ENCODE measurements at regions not wholly inside any gene's neighbourhood (a gene's known extent, or its start where the extent isn't known, plus 50 kb on each side); places are given as distances from the start of the nearest gene placed in this dataset.

- no peak overlapping the region for H3K27ac ChIP-seq
- no peak for TF ChIP-seq CTCF (IDR thresholded peaks at IDR 0.05; ENCODE audit: low read depth, low read length, missing control alignments)
- H3K4me3 ChIP-seq (ENCODE audit: low read depth, low read length) = no peak overlapping the region
- in situ Hi-C loops (cut with HindIII; ENCODE audit: low pct_ligation_motif_present, low sequenced_read_pairs) = no loop called here
- no peak for DNase-seq
- H3K27me3 ChIP-seq (replicated peaks) = no peaks in the 10 kb centered on the region
- no peaks in the 10 kb centered on the region for H3K36me3 ChIP-seq (replicated peaks)
These were observed 57.0 kb upstream of the CARMIL1 start for GRCh38 chr6:25222006-25222678.

- H3K36me3 ChIP-seq (replicated peaks) = no peaks in the 10 kb centered on the region
- H3K27me3 ChIP-seq (replicated peaks) = no peaks in the 10 kb centered on the region
- peak overlapping the region; percentile 35 for H3K4me3 ChIP-seq (ENCODE audit: low read depth, low read length)
- no peak overlapping the region for H3K27ac ChIP-seq
- in situ Hi-C loops (cut with HindIII; ENCODE audit: low pct_ligation_motif_present, low sequenced_read_pairs) = no loop called here
- DNase-seq = peak; percentile 60
- TF ChIP-seq CTCF (IDR thresholded peaks at IDR 0.05; ENCODE audit: low read depth, low read length, missing control alignments) = peak; percentile 92
These were observed 55.6 kb upstream of the CARMIL1 start for GRCh38 chr6:25223490-25223991.

- Histone ChIP-seq H3K27me3 (replicated peaks) (no peaks in the 10 kb centered on the region), H3K27ac (no peak overlapping the region), H3K4me3 (ENCODE audit: low read depth, low read length) (no peak overlapping the region), H3K36me3 (replicated peaks) (no peaks in the 10 kb centered on the region)
- in situ Hi-C loops (cut with HindIII; ENCODE audit: low pct_ligation_motif_present, low sequenced_read_pairs) = no loop called here
- no peak for TF ChIP-seq CTCF (IDR thresholded peaks at IDR 0.05; ENCODE audit: low read depth, low read length, missing control alignments)
- DNase-seq = no peak
These were observed 54.9 kb upstream of the CARMIL1 start for GRCh38 chr6:25224242-25224641.

- Histone ChIP-seq H3K36me3 (replicated peaks) (no peaks in the 10 kb centered on the region), H3K27me3 (replicated peaks) (no peaks in the 10 kb centered on the region), H3K27ac (no peak overlapping the region), H3K4me3 (ENCODE audit: low read depth, low read length) (no peak overlapping the region)
- no peak for TF ChIP-seq CTCF (IDR thresholded peaks at IDR 0.05; ENCODE audit: low read depth, low read length, missing control alignments)
- DNase-seq = no peak
- in situ Hi-C loops (cut with HindIII; ENCODE audit: low pct_ligation_motif_present, low sequenced_read_pairs) = no loop called here
These were observed 51.3 kb upstream of the CARMIL1 start for GRCh38 chr6:25227854-25228253.
